Thyroid gland (tissue), 4 donors: ENCODE measurements at regions not wholly inside any gene's neighbourhood (a gene's known extent, or its start where the extent isn't known, plus 50 kb on each side); places are given as distances from the start of the nearest gene placed in this dataset.

Experiments
- DNase-seq, 2 donors: peaks; one replicate each; pipeline ENCODE4 v3.0.0-alpha.2; 2019
- H3K27ac ChIP-seq, 3 donors: fragments of 200-600 bp; sonication (generic); 1 replicate in 2 of 3; 2 replicates in 1 of 3; pipeline ENCODE4 v1.5.1; 2016 to 2019; ENCODE audit warnings: mild to moderate bottlenecking in 1 of 3, moderate library complexity in 1 of 3
- H3K27me3 ChIP-seq: fragments of 200-600 bp; sonication (generic); one replicate; pipeline ENCODE4 v1.5.1; 2019
- H3K36me3 ChIP-seq, 2 donors: fragments of 200-600 bp; sonication (generic); one replicate each; pipeline ENCODE4 v1.5.1; 2016 to 2019
- H3K4me1 ChIP-seq, 2 donors: fragments of 200-600 bp; sonication (generic); one replicate each; pipeline ENCODE4 v1.5.1; 2017 to 2019
- H3K4me3 ChIP-seq, 3 donors: fragments of 200-600 bp; sonication (generic); replicated peaks in 1 of 3; 1 replicate in 2 of 3; 2 replicates in 1 of 3; pipeline ENCODE4 v1.5.1; 2016; ENCODE audit warnings: mild to moderate bottlenecking in 1 of 3
- H3K9me3 ChIP-seq: fragments of 200-600 bp; sonication (generic); one replicate; pipeline ENCODE4 v1.5.1; 2017
- CTCF ChIP-seq, 6 experiments: fragments of 200-600 bp in 3 of 6; fragments of 450-650 bp in 3 of 6; sonication (generic) in 3 of 6; IDR thresholded peaks; one replicate each; pipeline ENCODE4 v1.5.1; 2016 to 2019; ENCODE audit warnings: antibody characterized with exemption in 6 of 6, mild to moderate bottlenecking in 2 of 6, inconsistent platforms in 1 of 6, moderate library complexity in 1 of 6
- POLR2A ChIP-seq, 2 donors: fragments of 450-650 bp; IDR thresholded peaks; one replicate each; pipeline ENCODE4 v1.6.1; 2017; ENCODE audit warnings: antibody characterized with exemption in 2 of 2, mild to moderate bottlenecking in 2 of 2, moderate library complexity in 1 of 2
- WGBS, 2 donors: methylation state at CpG; one replicate each; pipeline ENCODE4 v1.1.5; 2017; 5-methylcytosine and 5-hydroxymethylcytosine counted together
- intact Hi-C: fragments of 100-400 bp; cut with DNase I; formaldehyde crosslinking; loops from one replicate; pipeline ENCODE4 v1.15.1; 2023

DNA sequence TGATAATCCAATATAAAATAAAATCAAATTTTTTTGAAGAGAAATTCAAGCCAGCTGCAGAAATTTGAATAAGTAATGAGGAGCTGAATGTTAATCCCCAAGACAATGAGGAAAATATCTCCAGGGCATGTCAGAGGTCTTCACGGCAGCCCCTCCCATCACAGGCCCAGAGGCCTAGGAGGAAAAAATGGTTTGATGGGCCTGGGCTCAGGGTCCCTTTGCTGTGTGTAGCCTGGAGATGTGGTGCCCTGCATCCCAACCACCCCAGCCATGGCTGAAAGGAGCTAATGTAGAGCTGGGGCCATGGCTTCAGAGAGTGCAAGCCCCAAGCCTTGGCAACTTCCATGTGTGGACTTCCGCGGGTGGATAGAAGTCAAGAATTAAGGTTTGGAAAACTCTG, 618.3 kb downstream of the TAF11L14 start:
- H3K27me3 ChIP-seq = no peaks in the 10 kb centered on the region
- H3K4me3 ChIP-seq = no peak overlapping the region
- no peak for TF ChIP-seq CTCF (IDR thresholded peaks at IDR 0.05)
- no peaks in the 10 kb centered on the region for H3K36me3 ChIP-seq
- DNase-seq = no peak
- H3K4me1 ChIP-seq = no peaks in the 10 kb centered on the region
- intact Hi-C loops = no loop called here
- H3K27ac ChIP-seq = no peak overlapping the region
- H3K9me3 ChIP-seq = no peaks in the 10 kb centered on the region
- WGBS, 2 donors = 92 to 96% methylated on average over 3 of the region's 3 CpGs

DNA sequence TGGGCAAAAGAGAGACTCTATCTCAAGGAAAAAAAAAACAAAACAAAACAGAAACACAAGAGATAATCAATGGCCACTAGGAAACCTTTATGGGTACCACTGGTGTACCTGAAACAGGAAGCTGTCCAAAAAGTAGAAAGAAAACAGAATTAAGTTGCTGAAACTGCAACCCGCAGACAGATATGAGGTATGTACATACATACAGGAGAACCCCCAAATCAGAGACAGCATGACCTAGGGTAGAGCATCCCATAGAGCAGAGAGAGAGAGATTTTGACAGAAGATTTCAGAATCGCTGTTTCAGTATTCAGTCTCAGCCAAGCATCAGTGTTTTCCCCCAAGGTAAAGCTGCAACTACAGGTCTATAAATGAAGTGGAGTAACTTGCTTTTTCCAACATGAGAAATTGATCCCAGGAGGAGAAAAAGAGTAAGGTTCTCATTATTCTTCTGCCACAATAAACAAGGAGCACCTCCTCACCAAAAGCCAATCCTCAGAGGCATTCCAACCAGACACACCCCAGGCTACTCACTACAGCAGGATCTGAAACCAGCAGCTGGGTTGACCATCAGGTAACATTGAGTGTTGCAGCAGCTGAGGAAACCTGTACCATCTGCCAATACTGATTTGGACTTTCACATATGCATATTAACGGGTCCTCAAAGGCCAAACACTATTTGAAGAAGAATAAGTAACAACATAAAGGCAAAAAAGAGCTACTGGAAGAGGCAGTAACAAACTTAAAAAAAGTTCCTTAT, 630.0 kb downstream of the TAF11L14 start:
- no peak for DNase-seq
- no peak overlapping the region for H3K4me3 ChIP-seq
- intact Hi-C loops = no loop called here
- TF ChIP-seq CTCF (IDR thresholded peaks at IDR 0.05) = no peak
- TF ChIP-seq POLR2A (IDR thresholded peaks at IDR 0.05) = no peak
- no peaks in the 10 kb centered on the region for H3K36me3 ChIP-seq
- no peaks in the 10 kb centered on the region for H3K27me3 ChIP-seq
- 96% methylated on average over 3 of the region's 3 CpGs for WGBS, 2 donors
- no peak overlapping the region for H3K27ac ChIP-seq
- H3K9me3 ChIP-seq = no peaks in the 10 kb centered on the region
- H3K4me1 ChIP-seq = no peaks in the 10 kb centered on the region

DNA sequence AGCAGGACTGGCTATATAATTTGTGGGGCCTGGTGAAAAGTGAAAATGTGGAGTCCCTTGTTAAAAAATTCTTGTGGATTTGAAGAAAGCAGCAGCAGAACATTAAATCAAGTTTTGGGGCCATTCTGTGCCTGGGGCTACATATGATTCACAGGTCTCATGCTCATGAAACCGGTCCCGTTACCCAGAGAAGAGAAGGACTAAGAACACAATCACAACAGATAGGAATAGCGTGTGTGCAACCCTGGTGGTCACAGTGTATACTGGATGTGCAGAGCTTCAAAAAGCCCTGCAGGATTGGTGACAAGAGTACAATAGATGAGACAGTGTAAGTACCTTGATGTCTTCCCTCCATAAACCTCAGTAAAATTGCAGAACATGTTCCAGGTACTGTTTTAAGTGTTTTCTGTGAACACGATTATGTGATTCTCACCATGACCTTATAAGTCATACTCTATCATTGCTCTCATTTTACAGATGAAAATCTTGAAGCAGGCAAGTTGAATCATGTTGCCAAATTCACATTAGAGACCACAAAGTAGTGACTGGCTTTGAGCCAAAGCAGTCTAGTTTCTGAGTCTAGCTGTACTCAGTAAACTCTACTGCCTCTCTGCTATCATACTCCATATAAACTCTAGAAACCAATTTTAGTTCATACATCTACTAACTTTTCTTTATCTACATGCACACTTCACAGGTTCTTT, 636.5 kb downstream of the TAF11L14 start:
- no peak overlapping the region for H3K27ac ChIP-seq
- intact Hi-C loops = no loop called here
- H3K4me3 ChIP-seq = no peak overlapping the region
- H3K4me1 ChIP-seq = no peaks in the 10 kb centered on the region
- DNase-seq = no peak
- no peaks in the 10 kb centered on the region for H3K27me3 ChIP-seq
- H3K9me3 ChIP-seq = no peaks in the 10 kb centered on the region
- no peaks in the 10 kb centered on the region for H3K36me3 ChIP-seq
- TF ChIP-seq POLR2A (IDR thresholded peaks at IDR 0.05) = no peak
- no peak for TF ChIP-seq CTCF (IDR thresholded peaks at IDR 0.05)
- 75 to 78% methylated on average over 4 of the region's 4 CpGs for WGBS, 2 donors

DNA sequence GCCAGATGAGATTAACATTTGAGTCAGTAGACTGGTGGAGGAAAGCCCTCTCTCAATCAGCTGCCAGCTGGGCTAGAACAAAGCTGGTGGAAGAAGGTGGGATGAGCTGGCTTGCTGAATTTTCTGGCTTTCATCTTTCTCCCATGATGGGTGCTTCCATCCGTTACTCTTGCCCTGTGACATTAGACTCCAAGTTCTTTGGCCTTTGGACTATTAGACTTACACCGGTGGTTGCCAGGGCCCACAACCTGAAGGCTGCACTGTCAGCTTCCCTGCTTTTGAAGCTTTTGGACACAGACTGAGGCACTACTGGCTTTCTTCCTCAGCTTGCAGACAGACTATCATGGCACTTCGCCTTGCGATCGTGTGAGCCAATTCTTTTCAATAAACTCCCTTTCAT, 642.7 kb downstream of the TAF11L14 start:
- no peaks in the 10 kb centered on the region for H3K9me3 ChIP-seq
- WGBS, 2 donors = 98 to 99% methylated on average over 5 of the region's 5 CpGs
- DNase-seq = no peak
- no peak overlapping the region for H3K4me3 ChIP-seq
- no peaks in the 10 kb centered on the region for H3K4me1 ChIP-seq
- TF ChIP-seq CTCF (IDR thresholded peaks at IDR 0.05) (no peak), POLR2A (IDR thresholded peaks at IDR 0.05) (no peak)
- intact Hi-C loops = no loop called here
- no peak overlapping the region for H3K27ac ChIP-seq
- no peaks in the 10 kb centered on the region for H3K27me3 ChIP-seq
- H3K36me3 ChIP-seq = no peaks in the 10 kb centered on the region

DNA sequence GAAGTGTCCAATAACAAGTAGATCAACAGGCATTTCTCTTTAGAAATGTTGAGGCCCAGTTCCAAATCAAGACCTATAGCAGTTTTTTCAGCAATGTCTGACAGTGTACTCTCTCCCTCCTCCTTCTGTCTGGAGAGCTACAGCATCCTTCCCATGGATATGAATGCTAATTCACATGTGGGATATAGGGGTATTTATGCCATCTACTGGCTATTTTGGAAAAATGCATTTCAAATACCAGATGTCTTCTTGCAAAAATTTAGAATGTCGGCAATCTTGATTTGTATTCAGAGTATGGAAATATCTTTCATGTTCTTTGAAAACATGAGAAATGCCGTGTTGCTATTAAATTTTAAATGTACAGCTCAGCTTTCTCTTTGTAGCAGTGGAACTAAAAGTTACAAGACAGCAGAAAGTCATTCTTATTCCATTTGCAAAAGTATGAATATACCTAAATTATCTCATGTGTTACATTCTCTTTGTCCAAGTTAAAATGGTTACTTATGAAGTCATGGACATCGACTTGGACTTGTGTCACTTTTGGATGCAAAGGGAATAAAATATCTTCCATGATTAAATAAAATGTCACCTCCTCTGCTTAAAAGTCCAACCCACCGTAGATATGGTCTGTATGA, 647.8 kb downstream of the TAF11L14 start:
- no peak overlapping the region for H3K4me3 ChIP-seq

More for the DNA sequence above, 647.8 kb downstream of the TAF11L14 start:
- H3K4me1 ChIP-seq = no peaks in the 10 kb centered on the region
- DNase-seq = no peak
- WGBS, 2 donors = 59 to 62% methylated on average over 4 of the region's 4 CpGs
- intact Hi-C loops = no loop called here
- no peaks in the 10 kb centered on the region for H3K27me3 ChIP-seq
- TF ChIP-seq CTCF (IDR thresholded peaks at IDR 0.05) = peak in 4 of 6 experiments; percentile 15 to 41 (median 34)
- no peak for TF ChIP-seq POLR2A (IDR thresholded peaks at IDR 0.05)
- no peaks in the 10 kb centered on the region for H3K9me3 ChIP-seq
- no peak overlapping the region for H3K27ac ChIP-seq
- H3K36me3 ChIP-seq = no peaks in the 10 kb centered on the region
